WTC11 (cell line): ENCODE measurements at regions not wholly inside any gene's neighbourhood (a gene's known extent, or its start where the extent isn't known, plus 50 kb on each side); places are given as distances from the start of the nearest gene placed in this dataset.

ENCODE experiments used
- ATAC-seq: fragments of 200-7000 bp; cut with Tn5 transposase; 2 replicates; pipeline ENCODE4 v1.10.0; 2021; ENCODE audit warnings: mild to moderate bottlenecking, moderate library complexity
- CTCF ChIA-PET: fragments of 300-600 bp; sonication (Branson Sonifier 250); formaldehyde crosslinking; loops from one replicate; lab custom pipeline; 2021; ENCODE audit warnings: antibody characterized with exemption; lab: Charles Lee
- POLR2A ChIA-PET: fragments of 350-600 bp; sonication (Branson Sonifier 250); formaldehyde crosslinking; loops from one replicate; lab custom pipeline; 2021; ENCODE audit warnings: antibody characterized with exemption; lab: Charles Lee
- DNase-seq: peaks from one replicate; pipeline ENCODE4 v3.0.0; 2021; ENCODE audit warnings: low spot score
- H3K27ac Mint-ChIP-seq: 2 replicates; pipeline ENCODE4 v1.8.0; 2021; ENCODE audit warnings: mixed read lengths
- H3K27me3 Mint-ChIP-seq: 2 replicates; pipeline ENCODE4 v1.8.0; 2021; ENCODE audit warnings: low read depth, mild to moderate bottlenecking, moderate library complexity, mixed read lengths
- H3K36me3 Mint-ChIP-seq: 2 replicates; pipeline ENCODE4 v1.8.0; 2021; ENCODE audit warnings: mixed read lengths
- H3K4me1 Mint-ChIP-seq: 2 replicates; pipeline ENCODE4 v1.8.0; 2022; ENCODE audit warnings: mixed read lengths
- H3K4me3 Mint-ChIP-seq: 2 replicates; pipeline ENCODE4 v1.8.0; 2021; ENCODE audit warnings: mild to moderate bottlenecking, moderate library complexity, mixed read lengths
- H3K9me3 Mint-ChIP-seq: 2 replicates; pipeline ENCODE4 v1.8.0; 2021; ENCODE audit warnings: mixed read lengths
- ATF1 ChIP-seq: sonication (generic); formaldehyde crosslinking; IDR thresholded peaks from 2 replicates; pipeline ENCODE4 v1.8.1; 2023; ENCODE audit warnings: mild to moderate bottlenecking, moderate library complexity, missing genetic modification reagents
- ELF4 ChIP-seq: sonication (generic); formaldehyde crosslinking; IDR thresholded peaks from 2 replicates; pipeline ENCODE4 v1.8.1; 2022; ENCODE audit warnings: low read depth, mild to moderate bottlenecking, moderate library complexity, missing genetic modification reagents
- EMX1 ChIP-seq: fragments of 250-450 bp; sonication (Bioruptor Pico); IDR thresholded peaks from 2 replicates; pipeline ENCODE4 v1.8.0; 2021; ENCODE audit warnings: mild to moderate bottlenecking
- ETV6 ChIP-seq: sonication (generic); formaldehyde crosslinking; IDR thresholded peaks from 2 replicates; pipeline ENCODE4 v1.8.1; 2022; ENCODE audit warnings: mild to moderate bottlenecking, missing genetic modification reagents
- FOXJ3 ChIP-seq: sonication (generic); formaldehyde crosslinking; IDR thresholded peaks from 2 replicates; pipeline ENCODE4 v1.9.0; 2021; ENCODE audit warnings: missing genetic modification reagents, mild to moderate bottlenecking, borderline replicate concordance
- GTF2I ChIP-seq: fragments of 250-450 bp; sonication (Bioruptor Pico); conservative IDR thresholded peaks from 2 replicates; pipeline ENCODE4 v1.4.0; 2021; ENCODE audit warnings: mild to moderate bottlenecking
- IRF2 ChIP-seq: sonication (generic); formaldehyde crosslinking; IDR thresholded peaks from 2 replicates; pipeline ENCODE4 v1.8.0; 2022; ENCODE audit warnings: low read depth, missing genetic modification reagents, borderline replicate concordance
- MYBL2 ChIP-seq: sonication (generic); formaldehyde crosslinking; IDR thresholded peaks from 2 replicates; pipeline ENCODE4 v1.8.1; 2023; ENCODE audit warnings: mild to moderate bottlenecking, moderate library complexity, missing genetic modification reagents
- NFE2L1 ChIP-seq: sonication (generic); formaldehyde crosslinking; IDR thresholded peaks from 2 replicates; pipeline ENCODE4 v1.8.1; 2023; ENCODE audit warnings: missing genetic modification reagents
- NFYB ChIP-seq: sonication (generic); formaldehyde crosslinking; conservative IDR thresholded peaks from 2 replicates; pipeline ENCODE4 v1.8.0; 2022; ENCODE audit warnings: low read depth, missing genetic modification reagents
- SP1 ChIP-seq: sonication (generic); formaldehyde crosslinking; conservative IDR thresholded peaks from 2 replicates; pipeline ENCODE4 v1.8.1; 2022; ENCODE audit warnings: missing genetic modification reagents
- TP53 ChIP-seq: sonication (generic); formaldehyde crosslinking; IDR thresholded peaks from 2 replicates; pipeline ENCODE4 v1.8.1; 2023; ENCODE audit warnings: mild to moderate bottlenecking, missing genetic modification reagents
- ZNF138 ChIP-seq: sonication (generic); formaldehyde crosslinking; conservative IDR thresholded peaks from 2 replicates; pipeline ENCODE4 v1.8.1; 2022; ENCODE audit warnings: mild to moderate bottlenecking, moderate library complexity, missing genetic modification reagents
- TF ChIP-seq, protein P1 (sequence below): sonication (generic); formaldehyde crosslinking; IDR thresholded peaks from 2 replicates; pipeline ENCODE4 v1.8.0; 2022; ENCODE audit warnings: missing genetic modification reagents
- TF ChIP-seq, protein P2 (sequence below): sonication (generic); formaldehyde crosslinking; IDR thresholded peaks from 2 replicates; pipeline ENCODE4 v1.8.1; 2023; ENCODE audit warnings: mild to moderate bottlenecking, missing genetic modification reagents, moderate library complexity
- TF ChIP-seq, protein P3 (sequence below): sonication (generic); formaldehyde crosslinking; IDR thresholded peaks from 2 replicates; pipeline ENCODE4 v1.8.1; 2023; ENCODE audit warnings: mild to moderate bottlenecking, missing genetic modification reagents
- TF ChIP-seq, protein P4 (sequence below): sonication (generic); formaldehyde crosslinking; IDR thresholded peaks from 2 replicates; pipeline ENCODE4 v1.8.1; 2023; ENCODE audit warnings: mild to moderate bottlenecking, moderate library complexity, missing genetic modification reagents
- TF ChIP-seq, protein P5 (sequence below): sonication (generic); formaldehyde crosslinking; IDR thresholded peaks from 2 replicates; pipeline ENCODE4 v1.8.0; 2022; ENCODE audit warnings: mild to moderate bottlenecking, missing genetic modification reagents
- TF ChIP-seq, protein P6 (sequence below): sonication (generic); formaldehyde crosslinking; IDR thresholded peaks from 2 replicates; pipeline ENCODE4 v1.8.1; 2022; ENCODE audit warnings: low read depth, missing genetic modification reagents, borderline replicate concordance

DNA sequence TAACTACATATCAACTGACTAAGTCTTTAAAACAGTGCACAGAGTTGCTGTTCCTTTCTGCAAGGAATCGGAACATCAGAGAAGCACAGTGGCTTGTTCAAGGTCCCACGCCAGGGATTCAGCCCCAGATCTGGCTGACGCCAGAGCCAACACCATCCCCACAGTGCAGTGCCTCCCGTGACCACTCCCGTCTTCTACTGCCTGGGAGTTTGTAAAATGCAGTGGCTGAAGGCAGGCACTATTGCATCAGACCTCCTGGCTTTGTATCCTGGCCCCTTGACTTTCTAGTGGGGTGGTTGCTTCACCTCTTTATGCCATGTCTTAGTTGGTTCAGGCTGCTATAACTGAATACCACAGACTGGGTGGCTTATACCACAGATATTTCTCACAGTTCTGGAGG, 131.0 kb downstream of the NSG2 start (continued):
- TF ChIP-seq, protein P1, sequence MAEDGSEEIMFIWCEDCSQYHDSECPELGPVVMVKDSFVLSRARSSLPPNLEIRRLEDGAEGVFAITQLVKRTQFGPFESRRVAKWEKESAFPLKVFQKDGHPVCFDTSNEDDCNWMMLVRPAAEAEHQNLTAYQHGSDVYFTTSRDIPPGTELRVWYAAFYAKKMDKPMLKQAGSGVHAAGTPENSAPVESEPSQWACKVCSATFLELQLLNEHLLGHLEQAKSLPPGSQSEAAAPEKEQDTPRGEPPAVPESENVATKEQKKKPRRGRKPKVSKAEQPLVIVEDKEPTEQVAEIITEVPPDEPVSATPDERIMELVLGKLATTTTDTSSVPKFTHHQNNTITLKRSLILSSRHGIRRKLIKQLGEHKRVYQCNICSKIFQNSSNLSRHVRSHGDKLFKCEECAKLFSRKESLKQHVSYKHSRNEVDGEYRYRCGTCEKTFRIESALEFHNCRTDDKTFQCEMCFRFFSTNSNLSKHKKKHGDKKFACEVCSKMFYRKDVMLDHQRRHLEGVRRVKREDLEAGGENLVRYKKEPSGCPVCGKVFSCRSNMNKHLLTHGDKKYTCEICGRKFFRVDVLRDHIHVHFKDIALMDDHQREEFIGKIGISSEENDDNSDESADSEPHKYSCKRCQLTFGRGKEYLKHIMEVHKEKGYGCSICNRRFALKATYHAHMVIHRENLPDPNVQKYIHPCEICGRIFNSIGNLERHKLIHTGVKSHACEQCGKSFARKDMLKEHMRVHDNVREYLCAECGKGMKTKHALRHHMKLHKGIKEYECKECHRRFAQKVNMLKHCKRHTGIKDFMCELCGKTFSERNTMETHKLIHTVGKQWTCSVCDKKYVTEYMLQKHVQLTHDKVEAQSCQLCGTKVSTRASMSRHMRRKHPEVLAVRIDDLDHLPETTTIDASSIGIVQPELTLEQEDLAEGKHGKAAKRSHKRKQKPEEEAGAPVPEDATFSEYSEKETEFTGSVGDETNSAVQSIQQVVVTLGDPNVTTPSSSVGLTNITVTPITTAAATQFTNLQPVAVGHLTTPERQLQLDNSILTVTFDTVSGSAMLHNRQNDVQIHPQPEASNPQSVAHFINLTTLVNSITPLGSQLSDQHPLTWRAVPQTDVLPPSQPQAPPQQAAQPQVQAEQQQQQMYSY (CRISPR knock-in tag) = no peak
- TF ChIP-seq, all 79 proteins: peak for 0

DNA sequence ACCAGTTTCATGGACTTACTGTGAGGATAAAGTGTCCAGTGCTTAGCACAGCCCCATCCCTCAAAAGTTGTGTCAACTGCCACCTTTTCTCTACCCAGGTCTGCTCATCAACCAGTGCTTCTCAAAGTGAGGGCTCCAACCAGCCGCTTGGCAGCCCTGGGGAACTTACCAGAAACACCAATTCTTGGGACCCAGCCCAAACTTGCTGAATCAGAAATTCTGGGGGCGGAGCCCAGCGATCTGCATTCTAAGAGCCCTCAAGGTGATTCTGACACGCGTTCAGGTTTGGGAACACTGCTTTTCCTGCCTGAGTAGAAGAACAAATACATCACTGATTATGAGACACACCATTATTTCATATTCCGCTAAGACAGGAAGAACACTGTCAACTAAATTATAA, 132.0 kb downstream of the NSG2 start:
- Mint-ChIP-seq H3K4me3 (no peak overlapping the region), H3K27me3 (peaks cover 3% of the 10 kb centered on the region; the same call in 1 of the 2 replicates), H3K27ac (no peak overlapping the region), H3K4me1 (peaks cover 21% of the 10 kb centered on the region), H3K9me3 (no peaks in the 10 kb centered on the region), H3K36me3 (no peaks in the 10 kb centered on the region)
- ATAC-seq (no peak), DNase-seq (no peak)
- TF ChIP-seq, protein P2, sequence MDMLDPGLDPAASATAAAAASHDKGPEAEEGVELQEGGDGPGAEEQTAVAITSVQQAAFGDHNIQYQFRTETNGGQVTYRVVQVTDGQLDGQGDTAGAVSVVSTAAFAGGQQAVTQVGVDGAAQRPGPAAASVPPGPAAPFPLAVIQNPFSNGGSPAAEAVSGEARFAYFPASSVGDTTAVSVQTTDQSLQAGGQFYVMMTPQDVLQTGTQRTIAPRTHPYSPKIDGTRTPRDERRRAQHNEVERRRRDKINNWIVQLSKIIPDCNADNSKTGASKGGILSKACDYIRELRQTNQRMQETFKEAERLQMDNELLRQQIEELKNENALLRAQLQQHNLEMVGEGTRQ = no peak
- no peak for TF ChIP-seq ATF1 (CRISPR knock-in tag)
- TF ChIP-seq FOXJ3 = no peak
- no peak for TF ChIP-seq NFYB (CRISPR knock-in tag)
- TF ChIP-seq, protein P3, sequence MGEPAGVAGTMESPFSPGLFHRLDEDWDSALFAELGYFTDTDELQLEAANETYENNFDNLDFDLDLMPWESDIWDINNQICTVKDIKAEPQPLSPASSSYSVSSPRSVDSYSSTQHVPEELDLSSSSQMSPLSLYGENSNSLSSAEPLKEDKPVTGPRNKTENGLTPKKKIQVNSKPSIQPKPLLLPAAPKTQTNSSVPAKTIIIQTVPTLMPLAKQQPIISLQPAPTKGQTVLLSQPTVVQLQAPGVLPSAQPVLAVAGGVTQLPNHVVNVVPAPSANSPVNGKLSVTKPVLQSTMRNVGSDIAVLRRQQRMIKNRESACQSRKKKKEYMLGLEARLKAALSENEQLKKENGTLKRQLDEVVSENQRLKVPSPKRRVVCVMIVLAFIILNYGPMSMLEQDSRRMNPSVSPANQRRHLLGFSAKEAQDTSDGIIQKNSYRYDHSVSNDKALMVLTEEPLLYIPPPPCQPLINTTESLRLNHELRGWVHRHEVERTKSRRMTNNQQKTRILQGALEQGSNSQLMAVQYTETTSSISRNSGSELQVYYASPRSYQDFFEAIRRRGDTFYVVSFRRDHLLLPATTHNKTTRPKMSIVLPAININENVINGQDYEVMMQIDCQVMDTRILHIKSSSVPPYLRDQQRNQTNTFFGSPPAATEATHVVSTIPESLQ (CRISPR knock-in tag) = no peak
- TF ChIP-seq ELF4 = no peak
- TF ChIP-seq MYBL2 (CRISPR knock-in tag) = no peak
- no peak for TF ChIP-seq SP1
- TF ChIP-seq TP53 (CRISPR knock-in tag) = no peak
- no peak for TF ChIP-seq IRF2
- TF ChIP-seq, protein P4, sequence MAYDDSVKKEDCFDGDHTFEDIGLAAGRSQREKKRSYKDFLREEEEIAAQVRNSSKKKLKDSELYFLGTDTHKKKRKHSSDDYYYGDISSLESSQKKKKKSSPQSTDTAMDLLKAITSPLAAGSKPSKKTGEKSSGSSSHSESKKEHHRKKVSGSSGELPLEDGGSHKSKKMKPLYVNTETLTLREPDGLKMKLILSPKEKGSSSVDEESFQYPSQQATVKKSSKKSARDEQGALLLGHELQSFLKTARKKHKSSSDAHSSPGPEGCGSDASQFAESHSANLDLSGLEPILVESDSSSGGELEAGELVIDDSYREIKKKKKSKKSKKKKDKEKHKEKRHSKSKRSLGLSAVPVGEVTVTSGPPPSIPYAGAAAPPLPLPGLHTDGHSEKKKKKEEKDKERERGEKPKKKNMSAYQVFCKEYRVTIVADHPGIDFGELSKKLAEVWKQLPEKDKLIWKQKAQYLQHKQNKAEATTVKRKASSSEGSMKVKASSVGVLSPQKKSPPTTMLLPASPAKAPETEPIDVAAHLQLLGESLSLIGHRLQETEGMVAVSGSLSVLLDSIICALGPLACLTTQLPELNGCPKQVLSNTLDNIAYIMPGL (CRISPR knock-in tag) = no peak
- no peak for TF ChIP-seq ETV6 (CRISPR knock-in tag)
- TF ChIP-seq ZNF138 (CRISPR knock-in tag) = no peak
- TF ChIP-seq EMX1 (CRISPR knock-in tag) = no peak
- TF ChIP-seq NFE2L1 (CRISPR knock-in tag) = no peak
- TF ChIP-seq, protein P5, sequence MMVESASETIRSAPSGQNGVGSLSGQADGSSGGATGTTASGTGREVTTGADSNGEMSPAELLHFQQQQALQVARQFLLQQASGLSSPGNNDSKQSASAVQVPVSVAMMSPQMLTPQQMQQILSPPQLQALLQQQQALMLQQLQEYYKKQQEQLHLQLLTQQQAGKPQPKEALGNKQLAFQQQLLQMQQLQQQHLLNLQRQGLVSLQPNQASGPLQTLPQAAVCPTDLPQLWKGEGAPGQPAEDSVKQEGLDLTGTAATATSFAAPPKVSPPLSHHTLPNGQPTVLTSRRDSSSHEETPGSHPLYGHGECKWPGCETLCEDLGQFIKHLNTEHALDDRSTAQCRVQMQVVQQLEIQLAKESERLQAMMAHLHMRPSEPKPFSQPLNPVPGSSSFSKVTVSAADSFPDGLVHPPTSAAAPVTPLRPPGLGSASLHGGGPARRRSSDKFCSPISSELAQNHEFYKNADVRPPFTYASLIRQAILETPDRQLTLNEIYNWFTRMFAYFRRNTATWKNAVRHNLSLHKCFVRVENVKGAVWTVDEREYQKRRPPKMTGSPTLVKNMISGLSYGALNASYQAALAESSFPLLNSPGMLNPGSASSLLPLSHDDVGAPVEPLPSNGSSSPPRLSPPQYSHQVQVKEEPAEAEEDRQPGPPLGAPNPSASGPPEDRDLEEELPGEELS (CRISPR knock-in tag) = no peak
- TF ChIP-seq, protein P6, sequence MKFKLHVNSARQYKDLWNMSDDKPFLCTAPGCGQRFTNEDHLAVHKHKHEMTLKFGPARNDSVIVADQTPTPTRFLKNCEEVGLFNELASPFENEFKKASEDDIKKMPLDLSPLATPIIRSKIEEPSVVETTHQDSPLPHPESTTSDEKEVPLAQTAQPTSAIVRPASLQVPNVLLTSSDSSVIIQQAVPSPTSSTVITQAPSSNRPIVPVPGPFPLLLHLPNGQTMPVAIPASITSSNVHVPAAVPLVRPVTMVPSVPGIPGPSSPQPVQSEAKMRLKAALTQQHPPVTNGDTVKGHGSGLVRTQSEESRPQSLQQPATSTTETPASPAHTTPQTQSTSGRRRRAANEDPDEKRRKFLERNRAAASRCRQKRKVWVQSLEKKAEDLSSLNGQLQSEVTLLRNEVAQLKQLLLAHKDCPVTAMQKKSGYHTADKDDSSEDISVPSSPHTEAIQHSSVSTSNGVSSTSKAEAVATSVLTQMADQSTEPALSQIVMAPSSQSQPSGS = no peak
- TF ChIP-seq GTF2I (CRISPR knock-in tag) = no peak
- POLR2A ChIA-PET = no interaction called here
- CTCF ChIA-PET = interaction anchor here (1.0 kb wide), 1 partner anchor 134 kb away, joined by 3 read pairs; no protein-coding TSS in a partner anchor
